ENCODE measurements at regions not wholly inside any gene's neighbourhood (a gene's known extent, or its start where the extent isn't known, plus 50 kb on each side); places are given as distances from the start of the nearest gene placed in this dataset.

GRCh38 chr11:59302991-59303390, 55.7 kb upstream of the OR5AN1 start:
- no peak for DNase-seq

DNA sequence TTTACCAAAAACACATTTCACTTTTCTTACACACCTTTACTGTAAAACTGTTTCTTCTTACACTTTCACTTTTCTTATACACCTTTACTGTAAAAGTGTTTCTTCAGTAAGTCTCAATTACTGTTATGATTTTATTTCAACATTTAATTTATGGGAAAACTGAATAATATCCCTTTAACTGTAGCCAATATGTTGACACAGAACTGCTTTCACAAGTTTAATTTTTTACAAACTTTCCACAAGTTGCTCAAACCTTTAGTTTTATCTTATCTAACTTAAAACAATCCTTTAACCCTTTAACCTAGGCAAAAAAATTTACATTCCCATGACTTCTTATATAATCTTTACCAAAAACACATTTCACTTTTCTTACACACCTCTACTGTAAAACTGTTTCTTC, 63.3 kb upstream of the OR5AN1 start:
- DNase-seq: no peak

DNA sequence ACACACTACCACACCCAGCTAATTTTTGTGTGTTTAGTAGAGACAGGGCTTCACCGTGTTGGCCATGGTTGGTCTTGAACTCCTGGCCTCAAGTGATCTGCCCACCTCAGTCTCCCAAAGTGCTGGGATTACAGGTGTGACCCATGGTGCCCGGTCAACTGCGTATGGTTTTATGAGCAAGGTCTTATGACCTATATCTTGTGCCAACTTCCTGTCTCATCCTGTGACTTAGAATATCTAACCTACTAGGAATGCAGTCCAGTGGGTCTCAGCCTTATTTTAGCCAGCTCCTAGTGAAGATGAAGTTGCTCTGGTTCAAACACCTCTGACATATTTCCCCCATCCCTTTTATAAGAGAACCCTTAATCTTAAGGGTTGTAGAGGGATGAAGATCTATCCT, 66.1 kb upstream of the OR5AN1 start:
- no peak for DNase-seq

DNA sequence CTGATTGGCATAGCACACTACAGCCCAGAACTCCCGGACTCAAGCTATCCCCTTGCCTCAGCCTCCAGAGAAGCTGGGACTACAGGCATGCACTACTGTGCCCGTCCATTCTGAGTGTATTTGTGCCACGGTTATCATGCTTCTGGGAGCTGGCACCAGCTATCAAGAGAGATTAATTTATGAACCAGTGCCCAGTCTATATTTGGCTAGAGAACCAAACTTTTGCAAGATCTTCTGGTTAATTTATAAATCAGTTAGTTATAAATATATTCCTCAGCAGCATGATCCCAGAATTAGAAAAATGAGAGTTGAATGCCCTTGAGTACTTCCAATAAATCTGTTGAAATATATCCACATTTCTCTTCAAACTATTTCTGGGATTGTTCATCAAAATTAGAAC, 67.5 kb upstream of the OR5AN1 start:
- no peak for DNase-seq

DNA sequence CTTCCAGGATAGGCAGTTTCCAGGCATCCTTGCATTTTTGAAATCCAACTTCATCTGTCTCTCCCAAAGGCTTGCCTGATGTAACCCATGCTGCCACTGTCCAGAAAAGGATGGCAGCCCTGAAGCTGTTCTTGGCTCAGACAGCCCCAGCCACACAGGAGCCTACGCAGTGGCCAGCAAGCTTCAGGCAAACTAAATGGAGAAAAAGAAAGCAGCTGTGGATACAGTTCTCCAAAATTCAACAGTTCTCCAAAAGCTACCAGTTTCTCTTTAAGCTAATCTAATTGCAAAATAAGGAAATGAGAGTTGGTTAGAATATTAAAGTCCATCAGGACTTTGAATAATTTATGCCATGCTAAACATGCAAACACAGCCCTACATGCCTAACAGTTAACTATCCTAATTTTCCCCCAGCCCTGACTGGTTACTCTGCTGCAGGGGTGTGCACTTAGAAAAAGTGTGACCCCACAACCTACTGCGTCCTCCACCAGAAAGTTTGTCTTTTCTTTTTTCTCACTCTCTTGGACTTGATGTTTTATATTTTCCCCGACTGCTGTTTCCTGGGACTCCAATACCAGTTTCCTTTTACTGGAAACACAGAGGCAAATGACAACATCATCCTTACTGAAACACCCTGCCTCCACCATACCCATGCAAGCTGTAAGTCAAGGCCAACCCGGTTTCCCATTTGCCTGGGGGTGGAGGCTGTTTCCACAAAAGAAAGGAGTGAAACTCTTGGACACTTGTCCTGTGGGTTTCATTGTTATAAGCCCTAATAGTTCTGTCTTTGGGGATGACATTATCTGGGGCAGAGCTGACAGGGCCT, 69.1 kb upstream of the OR5AN1 start:
- DNase-seq: no peak

- DNase-seq: no peak
Observed at GRCh38 chr11:59285716-59286260, 72.9 kb upstream of the OR5AN1 start.

GRCh38 chr11:59284773-59285129, 72.0 kb upstream of the MPEG1 start:
- no peak for DNase-seq

- DNase-seq: peak; percentile 50
Observed at GRCh38 chr11:59283825-59284772, 71.4 kb upstream of the MPEG1 start.

GRCh38 chr11:59283311-59283710, 70.6 kb upstream of the MPEG1 start:
- no peak for DNase-seq

DNA sequence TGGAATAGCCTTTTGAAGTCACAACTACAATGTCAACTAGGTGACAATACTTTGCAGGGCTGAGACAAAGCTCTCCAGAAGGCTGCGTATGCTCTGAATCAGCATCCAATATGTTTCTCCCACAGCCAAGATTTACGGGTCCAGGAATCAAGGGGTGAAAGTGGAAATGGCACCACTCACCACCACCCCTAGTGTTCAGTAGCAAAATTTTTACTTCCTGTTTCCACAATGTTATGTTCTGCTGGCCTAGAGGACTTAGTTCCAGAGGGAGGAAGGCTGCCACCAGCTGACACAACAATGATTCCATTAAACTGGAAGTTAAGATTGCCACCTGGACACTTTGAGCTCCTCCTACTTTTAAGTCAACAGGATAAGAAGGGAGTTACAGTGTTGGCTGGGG, 68.5 kb upstream of the MPEG1 start:
- no peak for DNase-seq

GRCh38 chr11:59273373-59273841, 60.7 kb upstream of the MPEG1 start:
- no peak for DNase-seq

DNA sequence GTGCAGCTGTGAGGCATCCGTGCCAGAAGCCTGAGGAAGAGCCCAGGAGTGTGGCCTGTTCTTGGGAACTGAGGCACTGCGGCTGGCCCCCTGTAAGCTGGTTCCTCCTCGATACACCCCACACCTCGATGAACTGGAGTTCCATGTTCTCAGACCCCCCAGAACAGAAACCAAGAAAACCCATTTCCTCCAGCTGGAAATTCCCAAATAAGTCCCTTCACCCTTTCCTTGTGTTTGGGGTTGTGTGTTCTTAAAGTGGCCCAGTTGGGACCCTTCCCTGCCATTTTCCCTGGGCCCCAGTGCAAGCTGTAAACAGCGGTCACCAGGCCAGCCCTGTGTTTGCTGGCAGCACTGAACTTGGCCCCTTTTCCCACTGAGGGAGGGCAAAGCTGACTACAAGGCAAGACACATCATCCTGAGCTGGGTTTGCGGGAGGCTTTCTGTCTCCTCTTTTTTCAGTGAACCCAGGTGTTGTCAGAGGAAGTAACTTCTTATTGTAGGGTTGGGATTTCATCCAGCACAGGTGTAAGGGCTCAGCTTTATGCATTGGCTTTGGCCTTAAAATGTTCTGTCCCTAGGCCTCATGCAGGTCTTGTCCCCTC, 60.1 kb upstream of the MPEG1 start:
- DNase-seq: no peak

DNA sequence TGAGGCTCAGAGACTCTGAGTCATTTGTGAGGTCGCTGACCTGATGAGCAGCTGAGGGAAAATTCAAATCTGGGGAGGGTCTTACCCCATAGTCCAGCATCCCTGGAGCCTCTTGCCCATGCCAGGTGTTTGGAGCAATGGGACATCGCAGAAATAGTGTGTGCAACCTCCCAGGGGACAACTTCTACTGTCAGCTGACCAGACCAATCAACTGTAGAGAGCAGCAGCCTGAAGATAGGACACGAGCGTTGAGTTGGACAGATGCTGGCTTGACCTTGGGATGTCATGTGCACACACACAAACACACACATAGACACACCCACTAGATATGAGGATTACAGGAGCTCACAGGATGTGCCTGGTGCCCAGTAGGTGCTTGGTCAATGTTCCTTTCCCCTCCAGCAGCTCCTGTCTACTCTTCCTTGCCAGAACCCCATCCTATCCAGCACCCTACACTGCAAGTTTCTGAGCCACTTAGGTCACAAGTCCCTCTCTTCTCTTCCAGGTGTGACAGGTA, 59.1 kb upstream of the MPEG1 start:
- no peak for DNase-seq

DNA sequence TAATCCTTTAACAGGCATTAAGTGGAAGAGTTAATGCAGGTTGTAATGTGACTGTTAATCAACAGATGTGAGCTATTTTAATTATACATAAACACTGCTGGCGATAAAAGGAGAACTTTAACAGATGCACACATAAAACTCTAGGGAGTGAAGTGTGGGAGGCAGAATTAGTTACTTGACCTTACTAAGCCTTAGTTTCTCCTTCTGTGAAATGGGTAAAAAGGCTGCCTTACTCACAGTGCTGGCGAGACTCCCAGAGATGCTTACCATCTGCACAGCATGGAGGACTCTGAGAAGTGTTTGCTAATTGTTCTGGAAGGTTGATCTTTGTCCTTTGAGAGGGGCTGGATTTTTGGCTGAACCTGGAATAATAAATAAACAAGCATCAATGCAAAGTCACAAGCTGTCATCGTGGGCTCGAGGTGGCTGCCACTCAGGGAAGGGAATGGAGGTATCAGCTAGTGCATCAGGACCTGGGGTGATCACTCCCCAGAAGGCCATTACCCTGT, 58.6 kb upstream of the MPEG1 start:
- no peak for DNase-seq

- DNase-seq: no peak
Observed at GRCh38 chr11:59267736-59268475, 55.2 kb upstream of the MPEG1 start.

DNA sequence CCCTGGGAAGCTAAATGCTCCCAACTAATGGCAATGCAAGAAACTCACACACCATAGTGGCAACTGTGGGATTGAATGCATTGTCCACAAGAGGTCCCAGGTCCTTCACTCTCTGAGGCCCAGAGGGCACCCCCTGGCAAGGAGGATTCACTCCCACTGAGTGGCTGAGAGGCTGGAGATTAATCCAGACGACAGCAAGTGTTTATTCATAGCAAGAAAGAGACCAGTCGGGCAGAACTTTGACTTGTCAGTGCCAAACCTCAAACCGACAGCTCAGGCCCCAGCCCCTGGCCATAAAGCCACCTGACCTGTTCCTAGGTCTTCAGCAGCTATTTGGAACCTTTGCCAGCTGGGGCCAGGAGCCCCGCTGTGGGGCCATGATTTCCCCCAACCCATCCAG, 54.5 kb upstream of the MPEG1 start:
- no peak for DNase-seq

DNA sequence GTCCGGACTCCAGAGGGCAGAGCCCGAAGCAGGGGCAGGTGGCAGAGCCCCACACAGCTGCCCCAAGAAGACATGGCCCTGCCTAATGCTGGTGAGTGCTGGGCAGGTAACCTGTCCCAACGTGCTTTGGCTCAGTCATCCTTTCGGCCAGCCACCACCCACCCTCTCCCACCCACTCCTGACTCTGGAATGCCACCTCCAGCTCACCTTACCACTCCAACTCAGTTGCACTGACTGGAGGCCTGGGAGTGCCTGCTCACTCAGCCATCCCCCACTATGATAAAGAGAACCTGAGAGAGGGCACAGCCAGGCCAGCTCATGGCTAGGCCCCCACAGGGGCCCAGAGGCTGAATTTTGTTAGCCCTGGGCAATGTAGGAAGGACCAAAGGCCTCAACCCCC, 53.8 kb upstream of the MPEG1 start:
- DNase-seq: no peak

DNA sequence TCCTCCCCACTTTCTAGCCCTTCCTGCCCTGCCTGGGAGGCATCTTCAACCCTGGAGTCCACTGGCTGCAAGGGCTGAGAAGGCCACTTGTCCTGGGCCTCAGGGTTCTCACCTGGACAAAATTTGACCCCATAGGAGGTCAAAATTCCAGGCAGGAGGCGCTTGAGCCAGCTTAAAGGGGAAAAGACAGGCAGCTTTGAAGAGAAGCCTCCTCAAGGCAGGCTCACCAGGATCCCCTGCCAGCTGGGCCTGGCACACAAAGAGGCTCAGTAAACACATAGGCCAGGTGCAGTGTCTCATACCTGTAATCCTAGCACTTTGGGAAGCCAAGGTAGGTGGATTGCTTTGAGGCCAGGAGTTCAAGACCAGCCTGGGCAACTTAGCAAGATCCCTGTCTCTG, 53.0 kb upstream of the MPEG1 start:
- no peak for DNase-seq

DNA sequence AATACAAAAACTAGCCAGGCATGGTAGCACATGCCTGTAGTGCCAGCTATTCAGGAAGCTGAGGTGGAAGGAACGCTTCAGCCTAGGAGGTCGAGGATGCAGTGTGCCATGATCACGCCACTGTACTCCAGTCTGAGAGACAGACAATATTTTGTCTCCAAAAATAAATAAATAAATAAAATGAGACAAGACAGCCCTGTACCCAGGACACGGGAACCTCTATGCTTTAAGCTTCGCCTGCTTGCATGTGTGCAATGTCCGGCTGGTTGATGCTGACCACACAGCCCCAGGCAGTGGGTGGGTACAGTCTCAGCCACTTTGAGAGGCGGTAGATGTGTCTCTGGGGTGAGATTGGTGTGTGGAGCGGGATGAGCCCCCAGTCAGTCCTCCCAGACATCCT, 52.0 kb upstream of the MPEG1 start:
- no peak for DNase-seq

- peak; percentile 39 for DNase-seq
Observed at GRCh38 chr11:59263225-59263894, 50.6 kb upstream of the MPEG1 start.

Data from CD4-positive, alpha-beta T cell treated with Interleukin-17A for 4 hours (primary cell).